Thoracic aorta (tissue), 2 donors: ENCODE measurements at regions not wholly inside any gene's neighbourhood (a gene's known extent, or its start where the extent isn't known, plus 50 kb on each side); places are given as distances from the start of the nearest gene placed in this dataset.
"Not testable (repeated sequence)": the region's sequence is repeated elsewhere in the genome, so short reads cannot be mapped to it uniquely, and the experiment has no call there.

Source experiments
- ATAC-seq: fragments of 150-250 bp; one replicate; pipeline ENCODE4 v1.8.0; 2017; ENCODE audit warnings: low read depth; ENCODE audit not compliant: insufficient number of reproducible peaks, low FRiP score
- DNase-seq: peaks from one replicate; pipeline ENCODE4 v3.0.0-alpha.2; 2020; ENCODE audit warnings: low spot score
- H3K27ac ChIP-seq, 2 donors: fragments of 200-600 bp; sonication (generic); 1 replicate in 1 of 2; 2 replicates in 1 of 2; pipeline ENCODE4 v1.5.1; 2016; ENCODE audit warnings: mild to moderate bottlenecking in 2 of 2, moderate library complexity in 2 of 2
- H3K27me3 ChIP-seq: fragments of 200-600 bp; sonication (generic); replicated peaks from 2 replicates; pipeline ENCODE4 v1.6.0; 2016; ENCODE audit warnings: mild to moderate bottlenecking; ENCODE audit not compliant: insufficient read depth
- H3K36me3 ChIP-seq: fragments of 200-600 bp; sonication (generic); one replicate; pipeline ENCODE4 v1.5.1; 2016
- H3K4me1 ChIP-seq, 2 donors: fragments of 200-600 bp; sonication (generic); 1 replicate in 1 of 2; 2 replicates in 1 of 2; pipeline versions ENCODE4 v1.5.1 to v1.6.0; 2016; ENCODE audit warnings: low read depth in 2 of 2, mild to moderate bottlenecking in 1 of 2; ENCODE audit not compliant: control insufficient read depth in 1 of 2
- H3K4me3 ChIP-seq: fragments of 200-600 bp; sonication (generic); 2 replicates; pipeline ENCODE4 v1.5.1; 2016; ENCODE audit warnings: mild to moderate bottlenecking
- H3K9me3 ChIP-seq: fragments of 200-600 bp; sonication (generic); 2 replicates; pipeline ENCODE4 v1.5.1; 2016
- TF ChIP-seq, protein P1 (sequence below): fragments of 200-600 bp; sonication (generic); IDR thresholded peaks from one replicate; pipeline ENCODE4 v1.5.1; 2019; ENCODE audit warnings: antibody characterized with exemption

DNA sequence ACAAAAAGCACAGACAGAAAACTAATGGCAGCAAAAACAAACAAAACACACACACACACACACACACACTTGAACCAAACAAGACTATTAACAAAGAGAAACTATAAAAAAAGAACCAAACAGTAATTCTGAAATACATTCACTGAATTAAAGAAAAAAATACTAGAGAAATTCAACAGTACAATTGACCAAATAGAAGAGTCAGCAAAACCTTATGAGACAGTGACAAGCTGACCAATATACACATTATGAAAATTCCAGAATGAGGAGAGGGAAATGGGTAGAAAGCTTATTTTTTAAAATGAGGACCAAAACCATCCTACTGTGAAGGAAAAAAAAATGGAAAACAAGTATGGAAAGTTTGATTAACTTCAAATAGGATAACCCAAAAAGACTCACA, 212.2 kb upstream of the BTBD3 start:
- Histone ChIP-seq H3K4me3 (no peak overlapping the region), H3K27ac (no peak overlapping the region), H3K36me3 (no peaks in the 10 kb centered on the region), H3K9me3 (no peaks in the 10 kb centered on the region), H3K27me3 (no peaks in the 10 kb centered on the region), H3K4me1 (no peaks in the 10 kb centered on the region)
- TF ChIP-seq, protein P1, sequence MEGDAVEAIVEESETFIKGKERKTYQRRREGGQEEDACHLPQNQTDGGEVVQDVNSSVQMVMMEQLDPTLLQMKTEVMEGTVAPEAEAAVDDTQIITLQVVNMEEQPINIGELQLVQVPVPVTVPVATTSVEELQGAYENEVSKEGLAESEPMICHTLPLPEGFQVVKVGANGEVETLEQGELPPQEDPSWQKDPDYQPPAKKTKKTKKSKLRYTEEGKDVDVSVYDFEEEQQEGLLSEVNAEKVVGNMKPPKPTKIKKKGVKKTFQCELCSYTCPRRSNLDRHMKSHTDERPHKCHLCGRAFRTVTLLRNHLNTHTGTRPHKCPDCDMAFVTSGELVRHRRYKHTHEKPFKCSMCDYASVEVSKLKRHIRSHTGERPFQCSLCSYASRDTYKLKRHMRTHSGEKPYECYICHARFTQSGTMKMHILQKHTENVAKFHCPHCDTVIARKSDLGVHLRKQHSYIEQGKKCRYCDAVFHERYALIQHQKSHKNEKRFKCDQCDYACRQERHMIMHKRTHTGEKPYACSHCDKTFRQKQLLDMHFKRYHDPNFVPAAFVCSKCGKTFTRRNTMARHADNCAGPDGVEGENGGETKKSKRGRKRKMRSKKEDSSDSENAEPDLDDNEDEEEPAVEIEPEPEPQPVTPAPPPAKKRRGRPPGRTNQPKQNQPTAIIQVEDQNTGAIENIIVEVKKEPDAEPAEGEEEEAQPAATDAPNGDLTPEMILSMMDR = no peak
- no peak for DNase-seq
- ATAC-seq = no peak

DNA sequence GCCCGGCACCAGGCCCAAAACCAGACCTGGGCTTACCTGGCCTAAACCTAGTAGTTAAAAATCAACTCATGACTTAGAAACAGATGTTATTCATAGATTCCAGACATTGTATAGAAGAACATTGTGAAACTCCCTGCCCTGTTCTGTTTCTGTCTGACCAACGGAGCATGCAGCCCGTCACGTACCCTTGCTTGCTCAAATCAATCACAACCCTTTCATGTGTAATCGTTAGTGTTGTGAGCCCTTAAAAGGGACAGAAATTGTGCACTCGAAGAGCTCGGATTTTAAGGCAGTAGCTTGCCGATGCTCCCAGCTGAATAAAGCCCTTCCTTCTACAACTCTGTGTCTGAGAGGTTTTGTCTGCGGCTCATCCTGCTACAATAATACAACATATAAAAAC, 209.5 kb upstream of the BTBD3 start:
- H3K36me3 ChIP-seq, H3K9me3 ChIP-seq, DNase-seq, H3K4me3 ChIP-seq, H3K27ac ChIP-seq, H3K4me1 ChIP-seq, ATAC-seq, H3K27me3 ChIP-seq: not testable (repeated sequence)

DNA sequence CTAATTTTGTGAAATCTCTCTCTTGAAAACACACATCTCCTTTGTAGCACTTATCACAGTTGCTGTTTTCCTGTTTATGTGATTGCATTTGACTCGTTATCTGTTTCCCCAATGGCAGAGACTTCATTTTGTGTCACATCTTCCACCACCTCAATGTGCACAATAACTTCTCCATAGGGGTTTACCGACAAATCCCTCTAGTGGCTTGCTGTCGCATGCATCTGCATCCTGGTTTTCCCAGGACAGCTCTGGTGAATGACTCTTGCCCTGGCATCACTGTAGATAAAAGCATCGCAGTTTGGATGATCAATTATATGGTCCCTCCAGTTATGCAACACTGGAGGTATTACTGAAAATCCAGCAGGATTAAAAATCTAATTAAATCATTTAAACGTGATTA, 206.5 kb upstream of the BTBD3 start:
- DNase-seq = no peak
- no peak for ATAC-seq
- Histone ChIP-seq H3K36me3 (no peaks in the 10 kb centered on the region), H3K27ac (no peak overlapping the region), H3K9me3 (no peaks in the 10 kb centered on the region), H3K4me1 (no peaks in the 10 kb centered on the region), H3K27me3 (no peaks in the 10 kb centered on the region), H3K4me3 (no peak overlapping the region)
- TF ChIP-seq, protein P1 = no peak

DNA sequence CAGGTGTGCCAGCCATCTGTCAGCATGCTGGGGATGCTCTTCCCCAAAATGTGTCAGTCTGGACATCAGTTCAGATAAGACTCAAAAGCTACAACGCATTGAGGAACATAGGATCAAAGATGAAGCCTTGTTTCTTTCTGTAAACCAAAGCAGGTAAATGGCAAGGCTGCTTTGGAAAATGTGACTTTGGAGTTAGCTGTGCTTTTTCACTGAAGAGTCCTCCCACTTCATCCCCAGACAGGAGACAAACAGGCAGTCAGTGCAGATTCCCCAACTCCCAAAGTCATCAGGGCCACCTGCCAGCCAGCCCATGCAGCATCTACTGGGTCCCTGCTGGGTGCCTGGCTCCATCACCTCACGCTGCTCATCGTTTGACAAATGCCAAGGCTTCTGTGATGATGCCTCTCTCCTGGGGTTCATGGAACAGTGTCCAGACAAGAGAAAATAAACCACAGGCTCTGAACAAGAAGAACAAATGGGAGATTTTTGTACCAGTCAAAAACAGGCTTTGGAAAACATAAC, 205.0 kb upstream of the BTBD3 start:
- H3K27me3 ChIP-seq = no peaks in the 10 kb centered on the region
- TF ChIP-seq, protein P1 = no peak
- H3K4me3 ChIP-seq = no peak overlapping the region
- no peaks in the 10 kb centered on the region for H3K9me3 ChIP-seq
- H3K4me1 ChIP-seq = no peaks in the 10 kb centered on the region
- H3K36me3 ChIP-seq = no peaks in the 10 kb centered on the region
- ATAC-seq (no peak), DNase-seq (no peak)
- no peak overlapping the region for H3K27ac ChIP-seq

DNA sequence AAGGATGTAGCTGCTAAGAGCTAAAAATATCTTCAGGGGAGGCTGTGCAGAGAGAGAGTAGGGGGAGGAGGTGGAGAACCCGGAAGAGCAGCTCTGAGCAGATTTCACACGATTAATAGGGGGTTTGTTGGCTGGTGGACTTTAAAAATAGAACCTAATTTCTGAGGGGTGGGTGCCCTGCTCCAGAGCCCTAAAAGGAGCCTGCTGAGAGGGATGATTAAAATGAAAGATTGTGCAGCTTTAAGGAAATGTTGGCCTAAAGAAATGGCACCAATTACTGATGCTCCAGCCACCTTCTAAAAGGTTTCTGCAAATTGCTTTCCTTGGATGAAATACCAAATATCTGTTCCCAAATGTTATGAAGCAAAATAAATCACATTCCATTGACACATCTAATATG, 202.8 kb upstream of the BTBD3 start:
- H3K9me3 ChIP-seq = no peaks in the 10 kb centered on the region
- H3K4me1 ChIP-seq = no peaks in the 10 kb centered on the region
- ATAC-seq = no peak
- TF ChIP-seq, protein P1 = no peak
- H3K27me3 ChIP-seq = no peaks in the 10 kb centered on the region
- no peak for DNase-seq
- no peak overlapping the region for H3K27ac ChIP-seq
- no peaks in the 10 kb centered on the region for H3K36me3 ChIP-seq
- H3K4me3 ChIP-seq = no peak overlapping the region

DNA sequence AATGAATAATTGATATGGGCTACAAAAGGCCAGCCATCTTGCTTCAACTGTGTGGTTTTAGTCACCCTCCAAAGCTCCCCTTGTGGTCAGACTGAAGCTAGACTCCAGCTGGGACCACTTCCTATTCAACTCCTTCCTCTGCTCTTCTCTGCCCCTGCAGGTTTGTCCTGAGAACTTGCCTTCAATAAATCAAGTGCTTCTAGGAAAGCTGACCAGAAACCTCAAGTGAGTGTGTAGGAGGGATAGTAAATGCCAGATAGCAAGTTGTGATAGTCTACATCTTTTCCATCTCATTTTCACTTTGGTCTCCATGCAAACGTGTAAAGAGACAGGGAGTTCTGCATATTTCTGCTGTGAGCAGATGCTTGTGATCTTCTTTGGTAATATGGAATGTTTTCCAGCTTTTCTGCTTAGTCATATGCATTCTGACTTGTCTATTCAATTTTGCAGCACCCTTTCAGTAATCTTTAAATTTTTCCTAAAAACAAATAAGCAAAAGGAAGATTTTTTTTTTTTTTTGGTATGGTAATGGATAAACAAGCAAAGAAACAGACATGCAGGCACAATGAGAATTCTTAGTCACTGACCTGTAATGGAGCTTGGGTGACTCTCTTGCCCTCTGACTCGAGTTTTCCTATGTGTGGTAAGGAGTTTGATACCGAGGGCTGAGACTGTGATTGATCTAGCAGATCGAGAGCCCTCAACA, 201.3 kb upstream of the BTBD3 start:
- ATAC-seq = no peak
- H3K27me3 ChIP-seq = no peaks in the 10 kb centered on the region
- H3K4me1 ChIP-seq = no peaks in the 10 kb centered on the region
- no peak overlapping the region for H3K27ac ChIP-seq
- TF ChIP-seq, protein P1 = no peak
- no peak for DNase-seq
- H3K9me3 ChIP-seq = no peaks in the 10 kb centered on the region
- H3K4me3 ChIP-seq = no peak overlapping the region
- no peaks in the 10 kb centered on the region for H3K36me3 ChIP-seq
